ENCODE measurements at regions not wholly inside any gene's neighbourhood (a gene's known extent, or its start where the extent isn't known, plus 50 kb on each side); places are given as distances from the start of the nearest gene placed in this dataset.
A peak's percentile ranks its signal among the peaks of the same experiment; 100 is the strongest.
"Not testable (repeated sequence)": the region's sequence is repeated elsewhere in the genome, so short reads cannot be mapped to it uniquely, and the experiment has no call there.

DNA sequence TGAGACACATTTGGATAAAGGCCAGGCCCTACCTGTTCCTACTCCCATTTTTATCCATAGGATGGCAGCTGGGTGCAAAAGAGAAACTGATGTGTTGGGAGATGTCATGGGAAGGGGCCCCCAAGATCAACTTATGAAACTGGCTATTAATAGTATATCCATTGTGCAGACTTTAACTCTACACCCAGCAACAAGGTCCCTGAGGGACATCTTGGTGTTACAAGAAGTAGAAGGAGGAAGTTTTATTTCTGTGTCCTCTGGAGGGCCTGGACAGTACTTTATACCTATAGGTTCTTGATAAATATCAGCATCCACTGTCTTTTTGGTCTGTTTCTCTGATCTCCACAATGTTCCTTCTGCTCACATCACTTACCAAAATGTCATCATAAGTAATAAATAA is 84.6 kb downstream of the BTG1 start:
- DNase-seq (ENCODE audit: low read depth): no peak

DNA sequence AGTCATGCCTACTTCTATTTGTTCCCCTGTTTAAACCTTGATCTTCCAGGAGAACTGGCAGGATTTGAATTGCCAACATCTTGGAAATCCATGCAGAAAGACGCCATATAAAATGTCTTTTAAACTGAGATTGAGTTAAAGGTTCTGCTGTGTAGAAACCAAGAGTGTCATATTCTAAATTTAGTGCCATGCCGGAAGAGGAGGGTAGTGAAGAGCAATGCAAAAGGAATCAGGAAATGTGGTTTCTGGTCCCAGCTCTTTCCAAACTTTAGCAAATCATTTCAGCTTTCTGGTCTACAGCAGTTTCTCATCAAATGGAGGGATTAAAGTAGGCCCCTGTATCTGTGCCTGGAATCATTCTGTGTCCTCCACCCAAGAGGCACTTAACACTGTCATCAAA is 85.7 kb downstream of the BTG1 start:
- DNase-seq (ENCODE audit: low read depth): peak; percentile 73

DNA sequence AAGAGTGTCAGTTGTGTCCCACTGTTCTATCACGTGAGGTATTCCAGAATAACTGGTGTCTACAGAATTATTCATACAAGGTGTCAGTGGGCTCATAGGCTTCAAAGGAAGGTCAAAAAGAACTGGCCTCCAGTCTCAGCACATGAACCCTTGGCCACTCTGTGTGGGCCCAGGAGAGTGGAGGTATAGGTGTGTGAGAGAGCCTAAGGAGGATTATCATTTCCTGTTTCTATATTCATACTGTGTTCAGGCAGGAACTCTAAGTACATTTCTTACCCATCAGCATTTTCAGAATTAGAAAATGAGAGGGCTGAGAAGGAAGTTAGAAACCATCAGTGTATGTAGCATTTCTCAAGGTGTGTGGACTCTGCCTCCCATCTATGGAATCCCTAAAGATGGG is 87.0 kb downstream of the BTG1 start:
- DNase-seq (ENCODE audit: low read depth): no peak

DNA sequence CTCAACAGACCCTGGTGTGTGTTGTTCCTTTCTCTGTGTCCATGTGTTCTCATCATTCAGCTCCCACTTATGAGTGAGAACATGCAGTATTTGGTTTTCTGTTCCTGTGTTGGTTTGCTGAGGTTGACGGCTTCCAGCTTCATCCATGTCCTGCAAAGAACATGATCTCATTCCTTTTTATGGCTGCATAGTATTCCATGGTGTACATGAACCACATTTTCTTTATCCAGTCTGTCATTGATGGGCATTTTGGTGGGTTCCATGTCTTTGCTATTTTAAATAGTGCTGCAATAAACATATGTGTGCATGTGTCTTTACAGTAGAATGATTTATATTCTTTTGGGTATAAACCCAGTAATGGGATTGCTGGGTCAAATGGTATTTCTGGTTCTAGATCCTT is 88.9 kb downstream of the BTG1 start:
- DNase-seq (ENCODE audit: low read depth): not testable (repeated sequence)

DNA sequence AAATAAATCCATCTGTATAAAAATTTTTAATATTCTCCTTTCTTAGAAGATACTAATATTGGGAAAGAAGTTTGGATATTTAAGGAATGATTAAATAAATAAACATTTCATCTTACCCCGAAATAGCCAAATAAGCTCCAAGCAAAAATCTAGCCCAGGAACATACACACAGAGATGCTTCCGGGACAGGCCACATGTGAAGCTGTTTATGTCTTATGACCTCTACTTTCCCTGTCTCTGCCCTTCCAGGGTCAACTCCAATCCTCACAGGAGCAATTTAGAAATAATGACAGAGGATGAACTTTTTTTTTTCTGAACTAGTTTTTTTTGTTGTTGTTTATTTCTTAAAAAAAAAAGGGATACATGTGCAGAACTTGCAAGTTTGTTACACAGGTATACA is 89.4 kb downstream of the BTG1 start:
- no peak for DNase-seq (ENCODE audit: low read depth)

GRCh38 chr12:92055877-92056276 is 89.8 kb downstream of the BTG1 start:
- DNase-seq (ENCODE audit: low read depth): no peak

DNA sequence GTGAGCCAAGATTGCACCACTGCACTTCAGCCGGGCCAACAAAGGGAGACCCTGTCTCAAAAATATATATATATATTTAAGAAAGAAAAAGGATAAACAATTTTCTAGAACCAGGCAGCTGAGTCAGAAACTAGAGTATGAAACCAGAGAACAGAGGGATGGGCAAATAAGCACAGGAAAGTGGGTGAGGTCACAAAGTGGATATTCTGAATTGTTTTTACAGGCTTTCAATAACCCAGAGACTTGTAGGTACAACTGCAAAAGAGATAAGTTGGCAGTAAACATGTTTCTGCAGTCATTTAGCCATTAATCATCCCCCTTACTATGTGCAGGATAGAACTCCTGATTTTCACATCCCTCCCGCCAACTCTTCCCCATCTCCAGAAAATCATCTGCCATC is 94.2 kb downstream of the BTG1 start:
- no peak for DNase-seq (ENCODE audit: low read depth)

- DNase-seq (ENCODE audit: low read depth): no peak
These were observed 96.2 kb downstream of the BTG1 start for GRCh38 chr12:92049403-92049802.

GRCh38 chr12:92047393-92047826 is 98.2 kb downstream of the BTG1 start:
- DNase-seq (ENCODE audit: low read depth): no peak

GRCh38 chr12:92046557-92047392 is 98.9 kb downstream of the BTG1 start:
- no peak for DNase-seq (ENCODE audit: low read depth)

- no peak for DNase-seq (ENCODE audit: low read depth)
These were observed 99.8 kb downstream of the BTG1 start for GRCh38 chr12:92045852-92046251.

GRCh38 chr12:92044435-92044834 is 101.2 kb downstream of the BTG1 start:
- DNase-seq (ENCODE audit: low read depth): no peak

- no peak for DNase-seq (ENCODE audit: low read depth)
These were observed 102.7 kb downstream of the BTG1 start for GRCh38 chr12:92042791-92043531.

- no peak for DNase-seq (ENCODE audit: low read depth)
These were observed 103.9 kb downstream of the BTG1 start for GRCh38 chr12:92041742-92042141.

- DNase-seq (ENCODE audit: low read depth): no peak
These were observed 106.6 kb downstream of the BTG1 start for GRCh38 chr12:92039046-92039445.

DNA sequence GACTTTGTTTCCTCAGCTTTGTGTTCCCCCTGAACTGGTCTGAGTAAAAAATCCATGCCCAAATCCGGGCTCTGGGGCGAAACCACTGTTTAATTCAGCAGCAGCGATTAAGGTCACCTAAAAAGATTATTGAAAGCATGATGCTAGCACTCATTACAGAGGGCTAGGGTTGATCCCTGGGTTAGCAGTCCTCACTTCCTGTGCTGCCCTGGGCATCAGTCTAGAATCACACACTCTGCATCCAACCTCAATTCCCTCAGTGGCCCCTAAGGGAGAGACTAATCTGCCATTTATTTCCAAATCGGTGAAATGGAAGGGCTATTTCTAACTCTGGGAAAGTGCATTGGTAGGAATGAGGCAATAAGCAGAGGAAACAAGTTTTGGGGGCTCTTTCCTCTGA is 107.2 kb downstream of the BTG1 start:
- DNase-seq (ENCODE audit: low read depth): no peak

GRCh38 chr12:92036771-92037453 is 108.7 kb downstream of the BTG1 start:
- DNase-seq (ENCODE audit: low read depth): no peak

DNA sequence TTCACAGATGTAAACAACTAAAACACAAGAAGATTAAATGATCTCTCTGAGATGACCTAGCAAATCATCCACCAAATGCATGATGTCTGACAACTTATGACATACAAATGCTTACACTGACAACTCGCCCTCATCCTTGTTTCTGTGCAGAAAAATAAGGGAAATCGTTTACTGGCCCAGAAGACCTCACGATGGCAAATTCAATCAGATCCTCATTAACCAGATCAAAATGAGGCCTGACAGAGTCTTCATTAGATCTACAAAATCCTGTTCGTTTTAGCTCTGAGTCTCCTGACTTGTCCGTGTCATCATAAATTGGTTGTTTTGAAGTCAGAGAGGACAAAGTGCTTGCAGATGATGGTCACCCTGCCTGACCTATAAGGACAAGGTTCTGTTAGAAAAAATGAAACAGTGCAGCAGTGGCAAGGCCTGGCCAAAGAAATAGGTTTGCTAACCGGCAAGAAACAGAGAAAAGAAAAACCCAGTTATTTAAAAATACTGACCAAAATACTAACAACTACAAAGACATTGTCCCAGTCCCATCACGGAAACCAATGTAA is 109.5 kb downstream of the BTG1 start:
- no peak for DNase-seq (ENCODE audit: low read depth)

DNA sequence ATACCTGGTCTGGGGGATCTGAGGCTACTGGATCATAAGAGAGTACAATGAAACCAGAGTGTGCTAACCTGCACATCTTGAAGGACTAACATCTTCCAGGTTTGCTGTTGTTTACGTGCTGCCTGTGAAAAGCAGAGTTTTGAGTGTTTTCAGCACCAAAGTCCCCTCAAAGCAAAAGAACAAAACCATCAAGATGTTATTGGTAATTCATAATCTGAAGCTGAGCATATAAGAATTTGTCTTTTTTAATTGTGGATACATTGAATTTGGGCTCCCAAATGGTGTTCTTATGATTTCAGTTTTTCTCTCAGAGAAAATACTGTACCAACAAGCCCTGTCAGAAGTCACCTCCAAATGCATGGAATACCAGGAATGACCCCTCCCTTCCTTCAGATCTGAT is 110.2 kb downstream of the BTG1 start:
- DNase-seq (ENCODE audit: low read depth): no peak

DNA sequence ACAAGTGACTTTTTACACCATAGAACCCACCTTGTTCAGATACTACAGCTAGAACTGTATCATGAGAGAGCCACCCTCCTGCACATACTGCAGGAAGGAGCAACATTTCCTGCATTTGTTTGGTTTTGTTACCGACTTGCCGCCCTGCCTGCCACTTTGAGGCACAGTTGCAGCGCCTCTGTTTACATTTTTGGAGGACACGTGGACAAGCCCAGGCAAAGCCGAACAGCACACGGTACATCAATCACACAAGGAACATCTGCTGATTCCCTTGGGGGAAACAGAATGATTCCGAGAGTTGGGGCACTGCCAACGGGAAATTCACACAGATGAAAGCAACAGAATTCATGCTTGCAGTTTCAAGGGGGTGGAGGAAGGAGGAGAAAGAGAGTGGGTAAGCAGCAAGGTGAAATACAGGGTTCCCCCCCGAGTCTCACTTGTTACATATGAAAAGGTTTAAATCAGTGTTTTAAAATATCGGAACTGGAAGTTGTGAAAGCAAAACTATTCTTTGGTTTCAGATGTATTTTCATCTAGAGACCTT is 110.7 kb downstream of the BTG1 start:
- DNase-seq (ENCODE audit: low read depth): peak; percentile 56

DNA sequence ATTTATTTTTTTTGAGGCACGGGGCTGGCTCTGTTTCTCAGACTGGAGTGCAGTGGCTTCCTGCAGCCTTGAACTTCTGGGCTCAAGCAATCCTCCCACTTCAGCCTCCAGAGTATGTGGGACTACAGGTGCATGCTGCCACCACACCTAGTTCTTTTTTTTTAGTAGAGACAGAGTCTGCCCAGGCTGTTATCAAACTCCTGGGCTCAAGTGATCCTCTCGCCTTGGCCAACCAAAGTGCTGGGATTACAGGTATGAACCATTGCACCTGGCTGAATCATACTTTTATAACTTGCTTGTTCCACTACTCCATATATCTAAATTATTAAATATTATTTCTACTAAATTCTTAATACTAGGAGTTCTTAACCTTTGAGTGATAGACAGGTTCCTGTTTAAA is 111.6 kb downstream of the BTG1 start:
- no peak for DNase-seq (ENCODE audit: low read depth)

GRCh38 chr12:92032965-92033364 is 112.7 kb downstream of the BTG1 start:
- DNase-seq (ENCODE audit: low read depth): no peak

Data from GM04503 (cell line).